Liver (tissue), 3 donors: ENCODE measurements at regions not wholly inside any gene's neighbourhood (a gene's known extent, or its start where the extent isn't known, plus 50 kb on each side); places are given as distances from the start of the nearest gene placed in this dataset.

Source experiments
- ATF3 ChIP-seq: IDR thresholded peaks from 2 replicates; pipeline ENCODE4 v1.6.1; 2016; ENCODE audit warnings: antibody characterized with exemption
- EGR1 ChIP-seq, 2 donors: IDR thresholded peaks; 2 replicates each; pipeline ENCODE4 v1.6.1; 2016 to 2018; ENCODE audit warnings: antibody characterized with exemption in 2 of 2, low read depth in 2 of 2
- FOXA1 ChIP-seq: IDR thresholded peaks from 2 replicates; pipeline ENCODE4 v1.6.1; 2016; ENCODE audit warnings: antibody characterized with exemption
- GABPA ChIP-seq, 2 donors: IDR thresholded peaks in 1 of 2; conservative IDR thresholded peaks in 1 of 2; 2 replicates each; pipeline ENCODE4 v1.6.1; 2016; ENCODE audit warnings: antibody characterized with exemption in 2 of 2, mild to moderate bottlenecking in 1 of 2, moderate library complexity in 1 of 2
- JUND ChIP-seq, 2 donors: IDR thresholded peaks; 2 replicates each; pipeline ENCODE4 v1.6.1; 2016; ENCODE audit warnings: antibody characterized with exemption in 2 of 2
- RAD21 ChIP-seq, 2 donors: IDR thresholded peaks; 2 replicates each; pipeline ENCODE4 v1.6.1; 2016; ENCODE audit warnings: antibody characterized with exemption in 2 of 2, mild to moderate bottlenecking in 2 of 2
- TAF1 ChIP-seq: conservative IDR thresholded peaks from 2 replicates; pipeline ENCODE4 v1.6.1; 2016; ENCODE audit warnings: antibody characterized with exemption, mild to moderate bottlenecking
- YY1 ChIP-seq: IDR thresholded peaks from 2 replicates; pipeline ENCODE4 v1.6.1; 2016; ENCODE audit warnings: antibody characterized with exemption, mild to moderate bottlenecking
- ZBTB33 ChIP-seq: IDR thresholded peaks from 2 replicates; pipeline ENCODE4 v1.6.1; 2016; ENCODE audit warnings: antibody characterized with exemption
- TF ChIP-seq, protein P1 (sequence below): fragments of 150-350 bp; IDR thresholded peaks from 2 replicates; pipeline ENCODE4 v1.5.1; 2017; ENCODE audit warnings: improper control_type of control experiment, low read depth, low read length; ENCODE audit not compliant: missing input control
- TF ChIP-seq, protein P2 (sequence below): IDR thresholded peaks from 2 replicates; pipeline ENCODE4 v1.6.1; 2016; ENCODE audit warnings: antibody characterized with exemption, mild to moderate bottlenecking
- donor health status: healthy.
- donor health status: healthy.

- TF ChIP-seq EGR1 (IDR thresholded peaks at IDR 0.05; ENCODE audit: low read depth in 2 of 2) (no peak), YY1 (no peak), ATF3 (no peak), TAF1 (no peak), FOXA1 (no peak), ZBTB33 (no peak), RAD21 (IDR thresholded peaks at IDR 0.05) (no peak), GABPA (IDR thresholded peaks at IDR 0.05 in 1 of 2, conservative IDR thresholded peaks at IDR 0.05 in 1 of 2) (no peak), JUND (IDR thresholded peaks at IDR 0.05) (no peak)
- TF ChIP-seq, protein P1, sequence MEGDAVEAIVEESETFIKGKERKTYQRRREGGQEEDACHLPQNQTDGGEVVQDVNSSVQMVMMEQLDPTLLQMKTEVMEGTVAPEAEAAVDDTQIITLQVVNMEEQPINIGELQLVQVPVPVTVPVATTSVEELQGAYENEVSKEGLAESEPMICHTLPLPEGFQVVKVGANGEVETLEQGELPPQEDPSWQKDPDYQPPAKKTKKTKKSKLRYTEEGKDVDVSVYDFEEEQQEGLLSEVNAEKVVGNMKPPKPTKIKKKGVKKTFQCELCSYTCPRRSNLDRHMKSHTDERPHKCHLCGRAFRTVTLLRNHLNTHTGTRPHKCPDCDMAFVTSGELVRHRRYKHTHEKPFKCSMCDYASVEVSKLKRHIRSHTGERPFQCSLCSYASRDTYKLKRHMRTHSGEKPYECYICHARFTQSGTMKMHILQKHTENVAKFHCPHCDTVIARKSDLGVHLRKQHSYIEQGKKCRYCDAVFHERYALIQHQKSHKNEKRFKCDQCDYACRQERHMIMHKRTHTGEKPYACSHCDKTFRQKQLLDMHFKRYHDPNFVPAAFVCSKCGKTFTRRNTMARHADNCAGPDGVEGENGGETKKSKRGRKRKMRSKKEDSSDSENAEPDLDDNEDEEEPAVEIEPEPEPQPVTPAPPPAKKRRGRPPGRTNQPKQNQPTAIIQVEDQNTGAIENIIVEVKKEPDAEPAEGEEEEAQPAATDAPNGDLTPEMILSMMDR, result no peak
- TF ChIP-seq, protein P2, sequence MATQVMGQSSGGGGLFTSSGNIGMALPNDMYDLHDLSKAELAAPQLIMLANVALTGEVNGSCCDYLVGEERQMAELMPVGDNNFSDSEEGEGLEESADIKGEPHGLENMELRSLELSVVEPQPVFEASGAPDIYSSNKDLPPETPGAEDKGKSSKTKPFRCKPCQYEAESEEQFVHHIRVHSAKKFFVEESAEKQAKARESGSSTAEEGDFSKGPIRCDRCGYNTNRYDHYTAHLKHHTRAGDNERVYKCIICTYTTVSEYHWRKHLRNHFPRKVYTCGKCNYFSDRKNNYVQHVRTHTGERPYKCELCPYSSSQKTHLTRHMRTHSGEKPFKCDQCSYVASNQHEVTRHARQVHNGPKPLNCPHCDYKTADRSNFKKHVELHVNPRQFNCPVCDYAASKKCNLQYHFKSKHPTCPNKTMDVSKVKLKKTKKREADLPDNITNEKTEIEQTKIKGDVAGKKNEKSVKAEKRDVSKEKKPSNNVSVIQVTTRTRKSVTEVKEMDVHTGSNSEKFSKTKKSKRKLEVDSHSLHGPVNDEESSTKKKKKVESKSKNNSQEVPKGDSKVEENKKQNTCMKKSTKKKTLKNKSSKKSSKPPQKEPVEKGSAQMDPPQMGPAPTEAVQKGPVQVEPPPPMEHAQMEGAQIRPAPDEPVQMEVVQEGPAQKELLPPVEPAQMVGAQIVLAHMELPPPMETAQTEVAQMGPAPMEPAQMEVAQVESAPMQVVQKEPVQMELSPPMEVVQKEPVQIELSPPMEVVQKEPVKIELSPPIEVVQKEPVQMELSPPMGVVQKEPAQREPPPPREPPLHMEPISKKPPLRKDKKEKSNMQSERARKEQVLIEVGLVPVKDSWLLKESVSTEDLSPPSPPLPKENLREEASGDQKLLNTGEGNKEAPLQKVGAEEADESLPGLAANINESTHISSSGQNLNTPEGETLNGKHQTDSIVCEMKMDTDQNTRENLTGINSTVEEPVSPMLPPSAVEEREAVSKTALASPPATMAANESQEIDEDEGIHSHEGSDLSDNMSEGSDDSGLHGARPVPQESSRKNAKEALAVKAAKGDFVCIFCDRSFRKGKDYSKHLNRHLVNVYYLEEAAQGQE, result no peak
Measured at GRCh38 chr6:90442366-90442765, 144.5 kb downstream of the MAP3K7 start.
